Ovary (tissue), 3 donors: ENCODE measurements at regions not wholly inside any gene's neighbourhood (a gene's known extent, or its start where the extent isn't known, plus 50 kb on each side); places are given as distances from the start of the nearest gene placed in this dataset.

Experiments used
- CTCF ChIP-seq, 3 donors: fragments of 450-650 bp in 2 of 3; fragments of 200-600 bp in 1 of 3; IDR thresholded peaks; one replicate each; pipeline versions ENCODE4 v1.5.1 to v1.8.0; 2016 to 2022; ENCODE audit warnings: antibody characterized with exemption in 3 of 3, mild to moderate bottlenecking in 1 of 3
- POLR2A ChIP-seq: fragments of 450-650 bp; IDR thresholded peaks from one replicate; pipeline ENCODE4 v1.6.1; 2017; ENCODE audit warnings: antibody characterized with exemption, mild to moderate bottlenecking, moderate library complexity
- donor health status: DM: no; HTN: no; CAD: no.

- TF ChIP-seq CTCF (IDR thresholded peaks at IDR 0.05) (no peak), POLR2A (no peak)
These were observed 241.5 kb upstream of the CDH18 start for GRCh38 chr5:20229303-20230005.
